DND-41 (cell line): ENCODE measurements at regions not wholly inside any gene's neighbourhood (a gene's known extent, or its start where the extent isn't known, plus 50 kb on each side); places are given as distances from the start of the nearest gene placed in this dataset.

ENCODE experiments used
- ATAC-seq: fragments of 200-7000 bp; cut with Tn5 transposase; 3 replicates; pipeline ENCODE4 v1.9.1; 2021; ENCODE audit warnings: low read depth; ENCODE audit not compliant: insufficient read depth
- DNase-seq: peaks from one replicate; pipeline ENCODE4 v3.0.0-alpha.2; 2020
- H2AFZ ChIP-seq: 2 replicates; pipeline ENCODE4 v1.6.0; 2012; ENCODE audit warnings: low read depth, low read length
- H3K27ac ChIP-seq: 2 replicates; pipeline ENCODE4 v1.5.1; 2012; ENCODE audit warnings: low read length, inconsistent platforms
- H3K27me3 ChIP-seq: fragments of 200-600 bp; sonication (generic); 2 replicates; pipeline ENCODE4 v1.6.0; 2012; ENCODE audit warnings: low read length, mild to moderate bottlenecking, inconsistent platforms; ENCODE audit not compliant: insufficient read depth, poor library complexity
- H3K36me3 ChIP-seq: 2 replicates; pipeline ENCODE4 v1.5.1; 2012; ENCODE audit warnings: low read length, inconsistent platforms; ENCODE audit not compliant: insufficient read depth
- H3K4me1 ChIP-seq: 2 replicates; pipeline ENCODE4 v1.5.1; 2012; ENCODE audit warnings: mild to moderate bottlenecking, low read length; ENCODE audit not compliant: insufficient read depth
- H3K4me2 ChIP-seq: 2 replicates; pipeline ENCODE4 v1.6.0; 2012; ENCODE audit warnings: mild to moderate bottlenecking, moderate library complexity, low read length, inconsistent platforms; ENCODE audit not compliant: insufficient read depth
- H3K4me3 ChIP-seq, 2 experiments: fragments of 200-600 bp in 1 of 2; shearing (Covaris generic) in 1 of 2; 2 replicates each; pipeline ENCODE4 v1.5.1; 2012 to 2016; ENCODE audit warnings: inconsistent platforms in 2 of 2, low read length in 2 of 2, mild to moderate bottlenecking in 2 of 2, low read depth in 1 of 2, moderate library complexity in 1 of 2
- H3K79me2 ChIP-seq: 2 replicates; pipeline ENCODE4 v1.6.0; 2012; ENCODE audit warnings: low read length, inconsistent platforms; ENCODE audit not compliant: insufficient read depth
- H3K9ac ChIP-seq: 2 replicates; pipeline ENCODE4 v1.6.0; 2012; ENCODE audit warnings: low read depth, mild to moderate bottlenecking, inconsistent platforms, low read length, moderate library complexity
- H3K9me3 ChIP-seq: 2 replicates; pipeline ENCODE4 v1.5.1; 2012; ENCODE audit warnings: low read length, moderate library complexity, mild to moderate bottlenecking, inconsistent platforms; ENCODE audit not compliant: insufficient read depth, severe bottlenecking
- H4K20me1 ChIP-seq: 2 replicates; pipeline ENCODE4 v1.6.0; 2012; ENCODE audit warnings: low read length; ENCODE audit not compliant: insufficient read depth
- CTCF ChIP-seq: IDR thresholded peaks from 2 replicates; pipeline ENCODE4 v1.5.1; 2012; ENCODE audit warnings: borderline replicate concordance, low read length, moderate library complexity, mild to moderate bottlenecking; ENCODE audit not compliant: poor library complexity, severe bottlenecking; ENCODE audit errors: extremely low read depth
- EZH2 ChIP-seq: IDR thresholded peaks from 3 replicates; pipeline ENCODE4 v1.6.1; 2012; ENCODE audit warnings: borderline replicate concordance, low read depth, mild to moderate bottlenecking, moderate library complexity, low read length, inconsistent platforms; ENCODE audit not compliant: severe bottlenecking

GRCh38 chr21:15986277-15986676 is 256.5 kb downstream of the USP25 start:
- no peaks in the 10 kb centered on the region for H3K4me1 ChIP-seq
- TF ChIP-seq CTCF (no peak), EZH2 (no peak)
- H3K4me2 ChIP-seq: no peak overlapping the region
- no peaks in the 10 kb centered on the region for H3K9me3 ChIP-seq
- H2AFZ ChIP-seq: no peak overlapping the region
- DNase-seq: no peak
- no peaks in the 10 kb centered on the region for H3K36me3 ChIP-seq
- H3K27me3 ChIP-seq: no peaks in the 10 kb centered on the region
- H3K27ac ChIP-seq: no peak overlapping the region
- no peak overlapping the region for H3K9ac ChIP-seq
- no peaks in the 10 kb centered on the region for H4K20me1 ChIP-seq
- H3K4me3 ChIP-seq: no peak overlapping the region
- no peaks in the 10 kb centered on the region for H3K79me2 ChIP-seq
- no peak for ATAC-seq

GRCh38 chr21:15992171-15992570 is 262.4 kb downstream of the USP25 start:
- H3K4me1 ChIP-seq: no peaks in the 10 kb centered on the region
- TF ChIP-seq CTCF: no peak
- TF ChIP-seq EZH2: no peak
- H3K27ac ChIP-seq: no peak overlapping the region
- H2AFZ ChIP-seq: no peak overlapping the region
- no peaks in the 10 kb centered on the region for H4K20me1 ChIP-seq
- no peak overlapping the region for H3K4me3 ChIP-seq
- H3K4me2 ChIP-seq: no peak overlapping the region
- DNase-seq (no peak), ATAC-seq (no peak)
- no peaks in the 10 kb centered on the region for H3K36me3 ChIP-seq
- no peaks in the 10 kb centered on the region for H3K27me3 ChIP-seq
- H3K9ac ChIP-seq: no peak overlapping the region
- H3K79me2 ChIP-seq: no peaks in the 10 kb centered on the region
- no peaks in the 10 kb centered on the region for H3K9me3 ChIP-seq

- H3K36me3 ChIP-seq: no peaks in the 10 kb centered on the region
- no peaks in the 10 kb centered on the region for H3K79me2 ChIP-seq
- no peak overlapping the region for H3K9ac ChIP-seq
- no peak for ATAC-seq
- no peak overlapping the region for H3K4me2 ChIP-seq
- TF ChIP-seq EZH2 (no peak), CTCF (no peak)
- no peak for DNase-seq
- H4K20me1 ChIP-seq: no peaks in the 10 kb centered on the region
- no peaks in the 10 kb centered on the region for H3K27me3 ChIP-seq
- H2AFZ ChIP-seq: no peak overlapping the region
- H3K9me3 ChIP-seq: no peaks in the 10 kb centered on the region
- H3K27ac ChIP-seq: no peak overlapping the region
- no peak overlapping the region for H3K4me3 ChIP-seq
- no peaks in the 10 kb centered on the region for H3K4me1 ChIP-seq
Measured at GRCh38 chr21:15993951-15994350, 264.2 kb downstream of the USP25 start.

GRCh38 chr21:15999741-16000140 is 270.0 kb downstream of the USP25 start:
- Histone ChIP-seq H3K4me2 (no peak overlapping the region), H2AFZ (no peak overlapping the region), H3K9ac (no peak overlapping the region), H3K4me1 (no peaks in the 10 kb centered on the region), H3K9me3 (no peaks in the 10 kb centered on the region), H3K4me3 (no peak overlapping the region), H3K36me3 (no peaks in the 10 kb centered on the region), H3K27ac (no peak overlapping the region), H3K79me2 (no peaks in the 10 kb centered on the region), H4K20me1 (no peaks in the 10 kb centered on the region), H3K27me3 (no peaks in the 10 kb centered on the region)
- ATAC-seq: no peak
- no peak for DNase-seq
- no peak for TF ChIP-seq EZH2
- TF ChIP-seq CTCF: no peak
